Tibial nerve (tissue), 4 donors: ENCODE measurements at regions not wholly inside any gene's neighbourhood (a gene's known extent, or its start where the extent isn't known, plus 50 kb on each side); places are given as distances from the start of the nearest gene placed in this dataset.

Source experiments
- DNase-seq, 2 donors: peaks; one replicate each; pipeline ENCODE4 v3.0.0-alpha.2; 2019; ENCODE audit warnings: low spot score in 2 of 2
- H3K27ac ChIP-seq, 4 donors: fragments of 200-600 bp; sonication (generic) in 3 of 4; one replicate each; pipeline ENCODE4 v1.5.1; 2017 to 2019; ENCODE audit warnings: mild to moderate bottlenecking in 1 of 4
- H3K27me3 ChIP-seq, 2 donors: fragments of 200-600 bp; sonication (generic) in 1 of 2; one replicate each; pipeline versions ENCODE4 v1.5.1 to v1.6.0; 2017 to 2019
- H3K36me3 ChIP-seq, 3 donors: fragments of 200-600 bp; sonication (generic); one replicate each; pipeline ENCODE4 v1.5.1; 2018 to 2019
- H3K4me1 ChIP-seq, 4 donors: fragments of 200-600 bp; sonication (generic) in 3 of 4; one replicate each; pipeline ENCODE4 v1.5.1; 2017 to 2019
- H3K4me3 ChIP-seq, 4 donors: fragments of 200-600 bp; sonication (generic) in 3 of 4; one replicate each; pipeline ENCODE4 v1.5.1; 2017 to 2019; ENCODE audit warnings: mild to moderate bottlenecking in 1 of 4, moderate library complexity in 1 of 4
- H3K9me3 ChIP-seq, 4 donors: fragments of 200-600 bp; sonication (generic) in 3 of 4; one replicate each; pipeline ENCODE4 v1.5.1; 2017 to 2019
- EP300 ChIP-seq, 2 donors: sonication (generic); formaldehyde crosslinking; IDR thresholded peaks; one replicate each; pipeline ENCODE4 v1.6.1; 2017; ENCODE audit warnings: antibody characterized with exemption in 2 of 2, mild to moderate bottlenecking in 1 of 2
- POLR2A ChIP-seq, 2 donors: fragments of 450-650 bp; IDR thresholded peaks; one replicate each; pipeline ENCODE4 v1.6.1; 2017; ENCODE audit warnings: antibody characterized with exemption in 2 of 2, mild to moderate bottlenecking in 2 of 2, moderate library complexity in 2 of 2
- WGBS, 2 donors: methylation state at CpG; one replicate each; pipeline ENCODE4 v1.1.5; 2018; 5-methylcytosine and 5-hydroxymethylcytosine counted together
- TF ChIP-seq, protein P1 (sequence below), 5 experiments: fragments of 200-600 bp in 3 of 5; fragments of 450-650 bp in 2 of 5; sonication (generic) in 3 of 5; IDR thresholded peaks; one replicate each; pipeline ENCODE4 v1.5.1; 2016 to 2019; ENCODE audit warnings: antibody characterized with exemption in 5 of 5, mild to moderate bottlenecking in 3 of 5, moderate library complexity in 2 of 5

DNA sequence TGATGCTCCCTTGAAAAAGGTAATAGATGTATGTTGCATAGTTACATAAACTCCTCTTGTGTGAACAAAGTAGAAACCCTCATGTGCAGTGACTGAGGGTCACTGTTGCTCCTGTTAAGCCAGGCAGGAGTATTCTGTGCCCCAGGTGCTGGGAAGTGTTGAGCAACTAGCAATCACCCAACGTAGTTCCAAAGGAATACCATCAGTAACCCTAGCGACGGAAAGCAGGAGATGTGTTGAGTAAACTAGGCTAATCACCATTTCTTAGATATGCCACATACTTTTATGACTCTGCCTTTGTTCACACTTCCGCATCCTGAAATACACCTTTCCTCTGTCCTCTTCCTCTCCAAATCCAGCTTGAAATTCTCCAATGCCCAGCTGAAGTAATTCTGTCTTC lies 50.9 kb upstream of the TAB3 start:
- Histone ChIP-seq H3K4me1 (no peaks in the 10 kb centered on the region), H3K27ac (no peak overlapping the region), H3K9me3 (no peaks in the 10 kb centered on the region), H3K27me3 (no peaks in the 10 kb centered on the region), H3K36me3 (no peaks in the 10 kb centered on the region), H3K4me3 (no peak overlapping the region)
- TF ChIP-seq POLR2A (IDR thresholded peaks at IDR 0.05) (no peak), EP300 (IDR thresholded peaks at IDR 0.05) (no peak)
- TF ChIP-seq, protein P1, sequence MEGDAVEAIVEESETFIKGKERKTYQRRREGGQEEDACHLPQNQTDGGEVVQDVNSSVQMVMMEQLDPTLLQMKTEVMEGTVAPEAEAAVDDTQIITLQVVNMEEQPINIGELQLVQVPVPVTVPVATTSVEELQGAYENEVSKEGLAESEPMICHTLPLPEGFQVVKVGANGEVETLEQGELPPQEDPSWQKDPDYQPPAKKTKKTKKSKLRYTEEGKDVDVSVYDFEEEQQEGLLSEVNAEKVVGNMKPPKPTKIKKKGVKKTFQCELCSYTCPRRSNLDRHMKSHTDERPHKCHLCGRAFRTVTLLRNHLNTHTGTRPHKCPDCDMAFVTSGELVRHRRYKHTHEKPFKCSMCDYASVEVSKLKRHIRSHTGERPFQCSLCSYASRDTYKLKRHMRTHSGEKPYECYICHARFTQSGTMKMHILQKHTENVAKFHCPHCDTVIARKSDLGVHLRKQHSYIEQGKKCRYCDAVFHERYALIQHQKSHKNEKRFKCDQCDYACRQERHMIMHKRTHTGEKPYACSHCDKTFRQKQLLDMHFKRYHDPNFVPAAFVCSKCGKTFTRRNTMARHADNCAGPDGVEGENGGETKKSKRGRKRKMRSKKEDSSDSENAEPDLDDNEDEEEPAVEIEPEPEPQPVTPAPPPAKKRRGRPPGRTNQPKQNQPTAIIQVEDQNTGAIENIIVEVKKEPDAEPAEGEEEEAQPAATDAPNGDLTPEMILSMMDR (IDR thresholded peaks at IDR 0.05), result no peak
- DNase-seq, result no peak
- WGBS, 2 donors, result 80 to 83% methylated on average over 4 of the region's 4 CpGs
